HG03442 (cell line): ENCODE measurements at regions not wholly inside any gene's neighbourhood (a gene's known extent, or its start where the extent isn't known, plus 50 kb on each side); places are given as distances from the start of the nearest gene placed in this dataset.

Experiments used
- ATAC-seq: cut with Tn5 transposase; IDR thresholded peaks from one replicate; pipeline ENCODE4 v1.9.1; 2021; ENCODE audit warnings: mild to moderate bottlenecking, moderate library complexity; ENCODE audit not compliant: unreplicated experiment

GRCh38 chr5:167753725-167754490 is 537.5 kb upstream of the WWC1 start:
- ATAC-seq = no peak

- ATAC-seq = no peak
These were observed 536.9 kb upstream of the WWC1 start for GRCh38 chr5:167754501-167755021.

- no peak for ATAC-seq
These were observed 536.0 kb upstream of the WWC1 start for GRCh38 chr5:167755420-167755819.

DNA sequence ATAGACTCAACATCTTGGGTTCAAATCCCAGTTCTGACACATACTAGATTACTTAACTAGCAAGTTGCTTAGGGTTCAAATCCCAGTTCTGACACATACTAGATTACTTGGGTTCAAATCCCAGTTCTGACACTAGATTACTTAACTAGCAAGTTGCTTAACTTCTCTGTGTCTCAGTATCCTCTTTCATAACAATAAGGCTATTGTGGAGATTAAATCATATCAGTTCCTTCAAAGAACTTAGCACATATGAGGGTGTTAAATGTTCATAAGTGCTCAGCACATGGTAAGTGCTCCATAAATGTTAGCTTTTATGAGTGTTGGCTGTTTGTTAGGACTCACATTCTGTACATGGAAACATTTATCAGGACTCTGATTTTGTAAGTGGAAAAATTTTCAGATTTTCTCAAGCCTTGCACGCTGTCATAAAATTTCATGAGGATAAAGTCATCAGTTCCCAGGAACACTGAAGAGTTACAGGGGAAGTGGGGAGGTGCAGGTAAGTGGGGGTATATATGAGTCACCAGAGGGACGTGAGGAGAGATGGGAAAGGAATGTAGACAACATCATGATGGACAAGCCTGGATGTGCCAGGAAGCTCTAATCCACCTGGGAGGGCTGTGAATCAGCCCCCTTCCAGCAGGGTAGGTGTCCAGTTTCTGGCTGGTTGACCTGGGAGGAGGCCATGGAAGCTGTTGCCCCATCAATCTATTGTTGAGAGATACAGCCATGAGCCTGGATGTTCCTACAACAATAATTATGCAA is 532.2 kb upstream of the WWC1 start:
- no peak for ATAC-seq

DNA sequence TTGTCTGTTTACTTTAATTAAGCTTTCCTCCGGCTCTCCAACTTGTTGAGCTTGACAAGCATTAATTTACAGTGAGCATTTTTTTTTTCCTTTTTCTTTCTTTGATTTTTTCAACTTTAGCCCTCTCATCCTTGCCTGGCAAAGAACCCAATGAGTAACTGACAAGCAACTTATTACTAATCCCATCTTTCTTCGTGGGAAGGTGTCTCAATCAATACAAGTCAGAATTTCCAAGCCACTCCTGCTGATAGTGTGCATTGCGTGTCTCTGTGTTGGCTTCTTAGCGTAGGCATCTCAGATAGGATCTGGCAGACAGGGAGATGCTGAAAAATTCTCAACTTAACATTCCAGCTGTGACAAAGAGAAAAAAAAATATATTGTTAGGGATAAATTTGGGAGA is 527.7 kb upstream of the WWC1 start:
- ATAC-seq = no peak

DNA sequence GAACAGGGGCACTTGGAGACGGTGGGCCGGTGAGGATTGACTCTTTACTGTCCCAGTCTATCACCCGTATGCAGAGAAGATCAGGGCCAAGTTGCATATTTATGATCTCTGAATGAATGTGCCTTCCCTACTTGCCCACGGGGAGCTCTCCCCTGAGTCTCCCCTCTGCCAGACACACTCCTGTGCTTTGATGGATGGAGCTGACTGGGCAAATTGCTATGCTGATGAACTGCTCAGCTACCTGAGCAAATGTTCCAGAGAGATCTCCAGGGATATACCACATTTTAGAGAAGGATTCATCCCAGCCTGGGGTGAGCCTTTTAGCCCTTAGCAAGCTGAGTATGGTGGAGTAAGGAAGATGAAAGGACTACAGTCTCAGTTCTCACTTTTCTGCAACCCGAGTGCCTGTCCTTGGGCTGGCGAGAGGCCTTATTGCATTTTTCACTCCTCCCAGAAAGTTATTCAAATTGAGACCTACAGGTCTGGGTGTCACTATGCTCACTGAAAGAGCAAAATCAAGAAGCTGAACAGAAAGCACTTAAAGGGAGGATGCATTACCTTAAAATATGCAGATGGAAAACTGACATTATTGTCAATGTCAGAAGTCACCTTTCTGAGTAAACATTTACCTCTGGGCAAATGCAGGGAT is 526.7 kb upstream of the WWC1 start:
- no peak for ATAC-seq

DNA sequence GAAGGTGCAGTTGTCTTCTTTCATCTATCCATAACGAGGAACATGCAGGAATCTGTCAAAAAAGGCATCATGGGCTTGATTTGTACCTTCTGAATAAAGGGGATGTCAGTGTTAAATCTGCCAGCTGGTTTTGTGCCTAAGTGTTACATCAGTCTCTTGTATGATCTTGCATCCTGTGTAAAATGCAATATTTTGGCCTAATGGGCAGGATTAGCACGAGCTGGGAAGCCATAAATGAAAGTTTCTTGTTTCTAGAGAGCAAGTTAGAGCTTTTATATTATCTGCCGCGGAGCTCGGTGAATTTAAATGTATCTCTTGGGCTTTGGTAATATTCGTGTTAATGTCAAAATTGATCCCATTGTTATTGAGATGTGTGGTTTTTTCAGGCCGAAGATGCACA is 526.1 kb upstream of the WWC1 start:
- no peak for ATAC-seq

- no peak for ATAC-seq
These were observed 524.5 kb upstream of the WWC1 start for GRCh38 chr5:167766957-167767356.

DNA sequence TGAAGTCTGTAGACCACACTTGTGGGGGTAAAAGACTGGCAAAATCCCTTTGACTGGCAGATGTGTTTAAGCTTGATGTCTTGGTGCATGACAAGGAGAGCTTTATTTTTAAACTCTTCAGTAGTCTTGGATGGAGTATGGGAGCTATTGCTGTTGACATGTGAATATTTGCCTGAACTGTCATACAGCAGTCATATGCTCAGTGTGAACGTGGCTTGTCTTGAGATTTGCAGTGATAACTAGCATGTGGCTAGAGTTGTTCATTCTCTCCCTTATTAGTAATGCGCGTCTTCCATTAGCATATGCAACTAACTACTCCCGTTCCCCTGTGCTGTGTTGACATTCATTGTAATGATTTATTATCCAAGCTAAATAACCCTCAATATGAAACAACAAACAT is 523.6 kb upstream of the WWC1 start:
- no peak for ATAC-seq

- ATAC-seq = no peak
These were observed 521.5 kb upstream of the WWC1 start for GRCh38 chr5:167769846-167770413.

- no peak for ATAC-seq
These were observed 521.0 kb upstream of the WWC1 start for GRCh38 chr5:167770461-167770860.

DNA sequence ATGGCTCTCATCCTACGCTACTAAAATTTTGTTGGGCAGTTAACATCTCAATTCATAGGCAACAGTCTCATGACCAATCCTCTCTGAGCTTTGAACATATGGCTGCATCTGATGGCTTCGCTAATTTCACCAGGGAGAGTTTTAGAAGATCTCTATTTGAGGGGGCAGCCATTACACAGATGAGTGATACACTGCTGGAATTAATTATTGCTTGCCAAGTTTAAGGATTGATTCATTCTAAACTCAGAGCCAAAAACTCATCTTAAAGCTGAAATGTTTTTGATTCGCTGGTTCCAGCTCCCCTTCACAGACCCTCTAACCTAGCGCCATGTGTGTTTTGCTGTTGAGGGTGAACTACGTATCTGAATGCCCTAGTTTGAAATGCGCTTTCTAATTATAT is 519.9 kb upstream of the WWC1 start:
- no peak for ATAC-seq

DNA sequence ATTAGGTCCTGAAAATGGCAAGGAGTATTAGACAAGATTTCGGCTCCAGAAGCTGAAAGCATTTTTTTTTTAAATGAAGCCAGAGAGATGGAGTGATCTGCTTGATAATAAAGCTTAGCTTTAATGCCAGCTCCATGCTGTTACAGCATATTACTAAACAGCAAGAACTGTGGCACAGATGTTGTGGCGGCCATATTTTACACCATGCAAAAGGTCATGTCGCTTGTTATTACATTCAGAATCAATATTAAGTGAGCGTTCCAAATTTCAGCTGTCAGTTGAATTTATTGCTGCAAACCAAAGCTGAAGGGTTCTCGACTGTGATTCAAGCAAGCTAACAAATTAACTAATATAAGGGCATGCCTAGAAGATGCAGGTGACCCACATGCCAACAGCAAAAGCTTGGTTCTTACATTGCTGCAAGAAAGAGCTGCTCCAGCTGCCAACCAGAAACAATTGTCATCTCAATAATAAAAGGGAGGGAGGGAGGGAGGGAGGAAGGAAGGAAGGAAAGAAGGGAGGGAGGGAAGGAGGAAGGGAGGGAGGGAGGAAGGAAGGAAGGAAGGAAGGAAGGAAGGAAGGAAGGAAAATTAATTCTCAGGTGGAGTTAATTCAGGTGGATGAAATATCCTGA is 517.7 kb upstream of the WWC1 start:
- ATAC-seq = no peak

GRCh38 chr5:167777746-167778145 is 513.7 kb upstream of the WWC1 start:
- ATAC-seq = no peak

- ATAC-seq = no peak
These were observed 513.2 kb upstream of the WWC1 start for GRCh38 chr5:167778228-167778627.

GRCh38 chr5:167779644-167780043 is 511.8 kb upstream of the WWC1 start:
- no peak for ATAC-seq

DNA sequence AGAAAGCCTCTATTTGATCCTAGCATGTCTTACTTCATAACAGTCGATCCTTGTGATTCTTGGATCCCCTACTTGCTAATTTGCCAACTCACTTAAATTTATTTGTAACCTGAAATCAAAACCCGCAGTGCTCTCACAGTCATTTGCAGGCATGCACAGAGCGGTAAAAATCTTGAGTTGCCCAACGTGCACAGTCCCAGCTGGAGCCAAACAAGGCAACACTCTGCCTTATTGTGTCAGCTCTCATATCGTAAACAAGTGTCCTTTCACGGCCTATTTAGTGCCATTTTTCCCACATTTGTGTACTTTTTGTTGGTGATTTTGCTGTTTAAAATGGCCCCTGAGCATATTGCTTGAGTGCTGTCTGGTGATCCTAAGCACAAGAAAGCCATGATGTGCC is 511.3 kb upstream of the WWC1 start:
- no peak for ATAC-seq

- no peak for ATAC-seq
These were observed 508.2 kb upstream of the WWC1 start for GRCh38 chr5:167783145-167783817.

DNA sequence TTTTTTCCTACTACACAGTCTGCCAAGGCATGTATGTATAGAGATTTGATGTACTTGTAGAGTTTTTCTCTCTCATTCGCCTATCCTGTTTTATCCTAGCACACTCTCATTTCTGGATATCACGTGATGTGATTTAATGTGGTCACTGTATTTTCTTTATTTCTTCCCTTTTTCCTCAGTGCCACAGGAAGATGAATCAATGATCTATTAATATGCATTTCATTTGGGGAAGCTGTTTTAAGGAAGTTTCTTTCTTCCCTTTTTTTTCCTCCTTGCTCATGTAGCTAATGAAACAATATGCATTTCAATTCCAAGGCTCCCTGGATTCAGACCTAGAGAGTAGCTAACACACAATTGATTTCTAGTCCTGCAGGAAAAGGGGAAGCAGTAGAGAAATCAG is 506.3 kb upstream of the WWC1 start:
- no peak for ATAC-seq

- ATAC-seq = no peak
These were observed 505.5 kb upstream of the WWC1 start for GRCh38 chr5:167785901-167786300.
